GM12864 (cell line): ENCODE measurements at regions not wholly inside any gene's neighbourhood (a gene's known extent, or its start where the extent isn't known, plus 50 kb on each side); places are given as distances from the start of the nearest gene placed in this dataset.

ENCODE experiments used
- DNase-seq: peaks from one replicate; pipeline ENCODE4 v3.0.0-alpha.2; 2011; ENCODE audit warnings: low read depth
- H3K4me3 ChIP-seq: 2 replicates; pipeline ENCODE4 v1.5.1; 2011; ENCODE audit warnings: mild to moderate bottlenecking, low read depth, low read length, control low read depth
- TF ChIP-seq, protein P1 (sequence below): IDR thresholded peaks from 2 replicates; pipeline ENCODE4 v1.5.1; 2011; ENCODE audit warnings: low read depth, mild to moderate bottlenecking, moderate library complexity, low read length, control low read depth, inconsistent platforms; ENCODE audit errors: missing control alignments

DNA sequence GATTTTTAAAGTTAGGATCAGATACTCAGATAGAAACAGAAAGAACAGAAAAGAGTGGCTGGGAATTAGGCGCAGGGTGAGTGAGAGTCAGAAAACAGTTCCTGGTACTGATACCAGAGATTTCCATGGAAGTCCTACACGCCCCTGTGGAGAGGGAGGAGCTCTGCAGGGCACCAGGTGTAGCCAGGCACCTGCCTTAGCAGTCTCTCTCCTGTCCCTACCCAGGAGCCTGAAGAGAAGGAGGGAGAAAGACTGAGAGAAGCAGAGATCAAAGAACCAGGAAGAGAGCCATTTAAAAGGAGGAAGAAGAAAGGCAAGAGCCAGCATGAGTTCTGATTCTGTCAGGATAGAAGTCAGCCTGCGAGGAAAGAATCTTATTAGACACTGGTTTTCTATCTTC lies 65.0 kb downstream of the CBLN1 start:
- DNase-seq, result no peak
- TF ChIP-seq, protein P1, sequence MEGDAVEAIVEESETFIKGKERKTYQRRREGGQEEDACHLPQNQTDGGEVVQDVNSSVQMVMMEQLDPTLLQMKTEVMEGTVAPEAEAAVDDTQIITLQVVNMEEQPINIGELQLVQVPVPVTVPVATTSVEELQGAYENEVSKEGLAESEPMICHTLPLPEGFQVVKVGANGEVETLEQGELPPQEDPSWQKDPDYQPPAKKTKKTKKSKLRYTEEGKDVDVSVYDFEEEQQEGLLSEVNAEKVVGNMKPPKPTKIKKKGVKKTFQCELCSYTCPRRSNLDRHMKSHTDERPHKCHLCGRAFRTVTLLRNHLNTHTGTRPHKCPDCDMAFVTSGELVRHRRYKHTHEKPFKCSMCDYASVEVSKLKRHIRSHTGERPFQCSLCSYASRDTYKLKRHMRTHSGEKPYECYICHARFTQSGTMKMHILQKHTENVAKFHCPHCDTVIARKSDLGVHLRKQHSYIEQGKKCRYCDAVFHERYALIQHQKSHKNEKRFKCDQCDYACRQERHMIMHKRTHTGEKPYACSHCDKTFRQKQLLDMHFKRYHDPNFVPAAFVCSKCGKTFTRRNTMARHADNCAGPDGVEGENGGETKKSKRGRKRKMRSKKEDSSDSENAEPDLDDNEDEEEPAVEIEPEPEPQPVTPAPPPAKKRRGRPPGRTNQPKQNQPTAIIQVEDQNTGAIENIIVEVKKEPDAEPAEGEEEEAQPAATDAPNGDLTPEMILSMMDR, result no peak

GRCh38 chr16:49213594-49213993 lies 68.0 kb downstream of the CBLN1 start:
- no peak for DNase-seq
- no peak overlapping the region for H3K4me3 ChIP-seq
- TF ChIP-seq, protein P1, result no peak

More for the DNA sequence above, 65.0 kb downstream of the CBLN1 start:
- no peak overlapping the region for H3K4me3 ChIP-seq

DNA sequence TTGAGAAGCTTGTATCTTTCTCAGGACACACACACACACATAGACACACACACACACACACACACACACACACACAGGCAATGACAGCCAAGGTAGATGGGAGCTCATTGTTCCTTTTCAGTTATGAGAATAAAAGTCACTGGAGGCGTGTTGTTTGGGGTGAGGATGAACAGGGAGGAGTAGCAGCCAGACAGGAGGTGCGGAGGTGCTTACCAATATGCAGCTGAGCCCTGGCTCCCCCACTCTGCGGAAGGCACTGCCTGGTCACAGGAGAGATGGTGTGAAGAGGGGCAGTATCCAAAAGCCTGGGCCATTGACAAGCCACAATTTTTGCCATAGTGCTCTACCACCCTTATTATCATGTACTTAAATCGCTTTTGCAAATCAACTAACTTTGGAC lies 77.4 kb downstream of the CBLN1 start:
- DNase-seq, result no peak
- TF ChIP-seq, protein P1, result no peak
- H3K4me3 ChIP-seq, result no peak overlapping the region

DNA sequence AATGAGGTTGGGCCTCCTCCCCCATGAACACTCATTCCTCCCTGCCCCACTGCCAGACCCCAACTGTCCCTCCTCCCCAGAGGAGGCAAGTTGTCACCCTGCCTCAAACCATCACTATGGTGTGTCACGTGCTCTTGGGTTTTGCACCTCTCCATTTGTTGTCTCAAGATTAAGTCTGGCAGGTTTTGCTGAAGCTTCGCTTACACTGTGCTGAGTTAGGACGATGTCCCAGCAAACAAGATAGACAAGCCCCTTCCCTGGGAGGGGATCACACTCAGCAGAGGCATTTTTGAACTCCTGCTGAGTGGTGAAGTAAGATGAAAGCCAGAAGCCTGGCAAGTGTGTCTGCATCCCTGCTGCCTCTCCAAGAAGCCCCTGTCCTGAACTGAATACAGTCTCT lies 78.3 kb downstream of the CBLN1 start:
- no peak for DNase-seq
- TF ChIP-seq, protein P1, result no peak
- H3K4me3 ChIP-seq, result no peak overlapping the region

DNA sequence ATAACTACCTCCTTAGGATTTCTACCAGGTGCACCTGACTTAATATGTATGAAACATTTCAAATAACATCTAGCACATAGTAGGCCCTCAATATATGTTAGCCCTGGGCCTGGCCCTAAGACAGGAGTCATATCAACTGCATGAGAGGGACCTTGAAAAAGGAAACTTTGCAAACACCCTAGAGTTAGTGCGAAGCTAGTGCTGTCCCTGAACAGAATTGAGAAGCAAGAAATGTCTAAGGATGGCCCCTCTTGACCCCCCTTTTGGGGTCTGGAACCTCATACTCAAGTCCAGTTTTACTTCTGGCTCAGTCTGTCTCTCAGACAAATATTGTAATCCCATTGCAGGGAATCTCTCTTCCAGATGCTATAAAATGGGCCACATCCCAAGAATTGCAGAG lies 80.5 kb downstream of the CBLN1 start:
- TF ChIP-seq, protein P1, result no peak
- H3K4me3 ChIP-seq, result no peak overlapping the region
- DNase-seq, result no peak

GRCh38 chr16:49200223-49200820 lies 81.3 kb downstream of the CBLN1 start:
- H3K4me3 ChIP-seq, result no peak overlapping the region
- TF ChIP-seq, protein P1, result no peak
- DNase-seq, result no peak

DNA sequence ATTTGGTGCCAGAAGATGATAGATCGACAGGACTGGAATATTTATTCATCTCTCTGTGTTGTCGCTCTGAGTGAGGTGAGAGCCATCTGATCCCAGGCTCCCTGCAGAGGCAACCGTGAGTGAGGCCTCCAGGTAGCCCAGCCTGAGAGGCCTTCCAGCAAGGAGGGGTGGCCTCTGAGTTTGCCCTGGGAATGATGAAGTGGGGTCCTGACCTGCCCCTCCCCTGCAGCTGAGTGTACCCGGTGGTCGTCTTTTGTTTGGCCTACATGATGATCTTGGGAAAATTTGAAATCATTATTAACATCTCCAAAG lies 86.4 kb downstream of the CBLN1 start:
- no peak overlapping the region for H3K4me3 ChIP-seq
- TF ChIP-seq, protein P1, result no peak
- DNase-seq, result no peak
